Calu3 (cell line): ENCODE measurements at regions not wholly inside any gene's neighbourhood (a gene's known extent, or its start where the extent isn't known, plus 50 kb on each side); places are given as distances from the start of the nearest gene placed in this dataset.

ENCODE experiments used
- BruUV-seq: library from RNA; stranded (reverse); fragments of 400-500 nt; replicated peaks from 2 replicates; lab custom pipeline; 2021; lab: Mats Ljungman, UMichigan
- CTCF ChIA-PET: fragments of 300-600 bp; sonication (Branson Sonifier 250); formaldehyde crosslinking; loops from one replicate; lab custom pipeline; 2022; ENCODE audit warnings: antibody characterized with exemption; lab: Charles Lee
- DNase-seq: peaks from one replicate; pipeline ENCODE4 v3.0.0; 2022
- H3K27ac Mint-ChIP-seq: one replicate; pipeline ENCODE4 v1.8.0; 2022; ENCODE audit warnings: mixed read lengths; ENCODE audit not compliant: unreplicated experiment
- H3K27me3 Mint-ChIP-seq: one replicate; pipeline ENCODE4 v1.8.0; 2022; ENCODE audit warnings: mixed read lengths; ENCODE audit not compliant: unreplicated experiment
- H3K36me3 Mint-ChIP-seq: one replicate; pipeline ENCODE4 v1.8.0; 2022; ENCODE audit warnings: mild to moderate bottlenecking, moderate library complexity, mixed read lengths; ENCODE audit not compliant: insufficient read depth, unreplicated experiment
- H3K4me1 Mint-ChIP-seq: one replicate; pipeline ENCODE4 v1.8.0; 2022; ENCODE audit warnings: mild to moderate bottlenecking, low read depth, mixed read lengths; ENCODE audit not compliant: unreplicated experiment
- H3K4me3 Mint-ChIP-seq: one replicate; pipeline ENCODE4 v1.8.0; 2022; ENCODE audit warnings: mild to moderate bottlenecking, low read depth, moderate library complexity, mixed read lengths; ENCODE audit not compliant: unreplicated experiment
- H3K9me3 Mint-ChIP-seq: one replicate; pipeline ENCODE4 v1.8.0; 2022; ENCODE audit warnings: low read depth, mixed read lengths; ENCODE audit not compliant: unreplicated experiment
- CTCF ChIP-seq: fragments of 200-600 bp; IDR thresholded peaks from one replicate; pipeline ENCODE4 v1.8.0; 2022; ENCODE audit warnings: antibody characterized with exemption; ENCODE audit not compliant: unreplicated experiment
- intact Hi-C: fragments of 100-400 bp; cut with micrococcal nuclease; formaldehyde crosslinking; loops from one replicate; pipeline ENCODE4 v1.10.0; 2022; ENCODE audit not compliant: unreplicated experiment

GRCh38 chr20:57880571-57880892 is 170.7 kb upstream of the PMEPA1 start:
- Mint-ChIP-seq H3K36me3 (no peaks in the 10 kb centered on the region), H3K27me3 (no peaks in the 10 kb centered on the region), H3K4me1 (no peaks in the 10 kb centered on the region), H3K9me3 (peaks cover 2% of the 10 kb centered on the region), H3K27ac (no peak overlapping the region), H3K4me3 (no peak overlapping the region)
- no TSS peak for BruUV-seq
- DNase-seq: no peak
- CTCF ChIA-PET: interaction anchor here (0.6 kb wide), 1 partner anchor 11 kb away, joined by 4 read pairs; no protein-coding TSS in a partner anchor
- no peak for TF ChIP-seq CTCF
- intact Hi-C loops: no loop called here

- DNase-seq: no peak
- peaks cover 2% of the 10 kb centered on the region for H3K9me3 Mint-ChIP-seq
- H3K27me3 Mint-ChIP-seq: no peaks in the 10 kb centered on the region
- no TSS peak for BruUV-seq
- no peak overlapping the region for H3K27ac Mint-ChIP-seq
- no peaks in the 10 kb centered on the region for H3K36me3 Mint-ChIP-seq
- intact Hi-C loops: no loop called here
- H3K4me3 Mint-ChIP-seq: no peak overlapping the region
- no peaks in the 10 kb centered on the region for H3K4me1 Mint-ChIP-seq
- CTCF ChIA-PET: no interaction called here
- no peak for TF ChIP-seq CTCF
Observed at GRCh38 chr20:57879779-57880570, 170.2 kb upstream of the PMEPA1 start.

- Mint-ChIP-seq H3K4me3 (no peak overlapping the region), H3K27me3 (no peaks in the 10 kb centered on the region), H3K36me3 (no peaks in the 10 kb centered on the region), H3K27ac (no peak overlapping the region), H3K9me3 (peaks cover 2% of the 10 kb centered on the region), H3K4me1 (no peaks in the 10 kb centered on the region)
- TF ChIP-seq CTCF: no peak
- intact Hi-C loops: no loop called here
- no peak for DNase-seq
- BruUV-seq: no TSS peak
- CTCF ChIA-PET: no interaction called here
Observed at GRCh38 chr20:57879437-57879778, 169.6 kb upstream of the PMEPA1 start.

- CTCF ChIA-PET: interaction anchor here (0.6 kb wide), 1 partner anchor 249 kb away, joined by 3 read pairs; no protein-coding TSS in a partner anchor
- no peak for DNase-seq
- H3K9me3 Mint-ChIP-seq: no peaks in the 10 kb centered on the region
- intact Hi-C loops: no loop called here
- H3K4me3 Mint-ChIP-seq: no peak overlapping the region
- no TSS peak for BruUV-seq
- H3K27ac Mint-ChIP-seq: no peak overlapping the region
- H3K4me1 Mint-ChIP-seq: no peaks in the 10 kb centered on the region
- H3K36me3 Mint-ChIP-seq: no peaks in the 10 kb centered on the region
- TF ChIP-seq CTCF: no peak
- H3K27me3 Mint-ChIP-seq: no peaks in the 10 kb centered on the region
Observed at GRCh38 chr20:57878786-57879424, 169.1 kb upstream of the PMEPA1 start.
